Endothelial cell of umbilical vein (primary cell): ENCODE measurements at regions not wholly inside any gene's neighbourhood (a gene's known extent, or its start where the extent isn't known, plus 50 kb on each side); places are given as distances from the start of the nearest gene placed in this dataset.

Experiments
- BruUV-seq: library from RNA; stranded (reverse); fragments of 400-500 nt; replicated peaks from 2 replicates; lab custom pipeline; 2021; lab: Mats Ljungman, UMichigan
- CTCF ChIA-PET: fragments of 300-600, 350-600 bp; sonication (Branson Sonifier 250); formaldehyde crosslinking; loops from one replicate; lab custom pipeline; 2021; ENCODE audit warnings: antibody characterized with exemption, inconsistent platforms; lab: Charles Lee
- POLR2A ChIA-PET: fragments of 300-600, 350-600 bp; sonication (Branson Sonifier 250); formaldehyde crosslinking; loops from one replicate; lab custom pipeline; 2021; ENCODE audit warnings: antibody characterized with exemption, inconsistent platforms; lab: Charles Lee
- DNase-seq: peaks from one replicate; pipeline ENCODE4 v3.0.0-alpha.2; 2011; ENCODE audit warnings: low read depth, low spot score
- FAIRE-seq: peaks from 2 replicates; lab custom pipeline; 2011; peaks lifted over from hg19 to GRCh38; lab: Jason Lieb, UNC
- H2AFZ ChIP-seq: 2 replicates; pipeline ENCODE4 v1.6.0; 2012; ENCODE audit warnings: low read depth, low read length, control low read depth, inconsistent platforms
- H3K27ac ChIP-seq: 2 replicates; pipeline ENCODE4 v1.5.1; 2011; ENCODE audit warnings: low read depth, mild to moderate bottlenecking, control low read depth, low read length, moderate library complexity; ENCODE audit not compliant: insufficient read depth
- H3K27me3 ChIP-seq, 2 experiments: 2 replicates each; pipeline versions ENCODE4 v1.6.0 to v1.6.1; 2011; ENCODE audit warnings: low read length in 2 of 2, mixed read lengths in 1 of 2; ENCODE audit not compliant: control insufficient read depth in 2 of 2, insufficient read depth in 2 of 2
- H3K36me3 ChIP-seq, 2 experiments: 2 replicates in 1 of 2; 3 replicates in 1 of 2; pipeline ENCODE4 v1.5.1; 2011; ENCODE audit warnings: low read length in 2 of 2, mild to moderate bottlenecking in 1 of 2, moderate library complexity in 1 of 2; ENCODE audit not compliant: control insufficient read depth in 2 of 2, insufficient read depth in 2 of 2; ENCODE audit errors: extremely low read depth in 1 of 2
- H3K4me1 ChIP-seq: 3 replicates; pipeline ENCODE4 v1.5.1; 2011; ENCODE audit warnings: mild to moderate bottlenecking, low read length; ENCODE audit not compliant: control insufficient read depth, insufficient read depth; ENCODE audit errors: extremely low read depth
- H3K4me2 ChIP-seq: 2 replicates; pipeline ENCODE4 v1.6.1; 2011; ENCODE audit warnings: low read length, control low read depth, mixed read lengths; ENCODE audit not compliant: insufficient read depth
- H3K4me3 ChIP-seq, 3 experiments: fragments of 200-600 bp in 1 of 3; sonication (generic), shearing (Covaris generic) in 1 of 3; replicated peaks in 1 of 3; 2 replicates each; pipeline ENCODE4 v1.5.1; 2011 to 2016; ENCODE audit warnings: control low read depth in 3 of 3, low read length in 3 of 3, mild to moderate bottlenecking in 2 of 3, inconsistent platforms in 1 of 3, low read depth in 1 of 3, moderate library complexity in 1 of 3; ENCODE audit not compliant: insufficient read depth in 1 of 3
- H3K79me2 ChIP-seq: 2 replicates; pipeline ENCODE4 v1.6.0; 2012; ENCODE audit warnings: low read length, inconsistent platforms; ENCODE audit not compliant: control insufficient read depth, insufficient read depth
- H3K9ac ChIP-seq: replicated peaks from 2 replicates; pipeline ENCODE3; 2011; ENCODE audit warnings: low read length, control low read depth; ENCODE audit not compliant: insufficient read depth; ENCODE audit errors: extremely low read depth
- H3K9me1 ChIP-seq: replicated peaks from 3 replicates; pipeline ENCODE4 v1.6.0; 2011; ENCODE audit warnings: mild to moderate bottlenecking, low read length; ENCODE audit not compliant: control insufficient read depth, insufficient read depth; ENCODE audit errors: extremely low read depth
- H3K9me3 ChIP-seq: replicated peaks from 2 replicates; pipeline ENCODE4 v1.5.1; 2012; ENCODE audit warnings: low read length, inconsistent platforms; ENCODE audit not compliant: control insufficient read depth, insufficient read depth
- H4K20me1 ChIP-seq: replicated peaks from 2 replicates; pipeline ENCODE3; 2011; ENCODE audit warnings: mild to moderate bottlenecking, low read length; ENCODE audit not compliant: control insufficient read depth, insufficient read depth; ENCODE audit errors: extremely low read depth
- CTCF ChIP-seq, 2 donors: IDR thresholded peaks; 1 replicate in 1 of 2; 2 replicates in 1 of 2; pipeline ENCODE4 v1.5.1; 2011; ENCODE audit warnings: low read length in 2 of 2, mild to moderate bottlenecking in 2 of 2, moderate library complexity in 2 of 2, control low read depth in 1 of 2, inconsistent platforms in 1 of 2, low read depth in 1 of 2; ENCODE audit not compliant: insufficient read depth in 1 of 2; ENCODE audit errors: extremely low read depth in 1 of 2
- EZH2 ChIP-seq: IDR thresholded peaks from 2 replicates; pipeline ENCODE4 v1.6.1; 2012; ENCODE audit warnings: borderline replicate concordance, low read depth, mild to moderate bottlenecking, moderate library complexity, low read length, inconsistent platforms; ENCODE audit not compliant: severe bottlenecking
- FOS ChIP-seq: IDR thresholded peaks from 2 replicates; pipeline ENCODE4 v1.6.1; 2011; ENCODE audit warnings: mild to moderate bottlenecking, low read length, moderate library complexity, borderline replicate concordance; ENCODE audit not compliant: insufficient read depth
- GATA2 ChIP-seq: IDR thresholded peaks from 2 replicates; pipeline ENCODE4 v1.7.0; 2011; ENCODE audit warnings: low read depth, mild to moderate bottlenecking, moderate library complexity, mixed read lengths, low read length; ENCODE audit not compliant: insufficient read length, insufficient read depth
- JUN ChIP-seq: IDR thresholded peaks from 2 replicates; pipeline ENCODE4 v1.6.1; 2011; ENCODE audit warnings: borderline replicate concordance, low read depth; ENCODE audit not compliant: insufficient read length, insufficient read depth
- MYC ChIP-seq: IDR thresholded peaks from one replicate; pipeline ENCODE4 v1.6.1; 2011; ENCODE audit warnings: mild to moderate bottlenecking, low read depth, low read length
- POLR2A ChIP-seq: IDR thresholded peaks from 2 replicates; pipeline ENCODE4 v1.6.1; 2012; ENCODE audit warnings: low read depth, mild to moderate bottlenecking, control low read depth, low read length
- POLR2AphosphoS5 ChIP-seq: IDR thresholded peaks from 2 replicates; pipeline ENCODE4 v1.6.1; 2012; ENCODE audit warnings: low read depth, mild to moderate bottlenecking, control low read depth, low read length, moderate library complexity; ENCODE audit not compliant: insufficient read depth
- dilution Hi-C: fragments of 300-500 bp; cut with MboI; formaldehyde crosslinking; loops from one replicate; pipeline ENCODE4 v1.15.0; 2019; ENCODE audit warnings: low sequenced_read_pairs; ENCODE audit not compliant: extremely low pct_ligation_motif_present
- intact Hi-C: fragments of 100-400 bp; cut with micrococcal nuclease; formaldehyde crosslinking; loops from one replicate; pipeline ENCODE4 v1.10.0; 2022
- TF ChIP-seq, protein P1 (sequence below): IDR thresholded peaks from 2 replicates; pipeline ENCODE4 v1.6.1; 2011; ENCODE audit not compliant: insufficient read depth, insufficient read length

DNA sequence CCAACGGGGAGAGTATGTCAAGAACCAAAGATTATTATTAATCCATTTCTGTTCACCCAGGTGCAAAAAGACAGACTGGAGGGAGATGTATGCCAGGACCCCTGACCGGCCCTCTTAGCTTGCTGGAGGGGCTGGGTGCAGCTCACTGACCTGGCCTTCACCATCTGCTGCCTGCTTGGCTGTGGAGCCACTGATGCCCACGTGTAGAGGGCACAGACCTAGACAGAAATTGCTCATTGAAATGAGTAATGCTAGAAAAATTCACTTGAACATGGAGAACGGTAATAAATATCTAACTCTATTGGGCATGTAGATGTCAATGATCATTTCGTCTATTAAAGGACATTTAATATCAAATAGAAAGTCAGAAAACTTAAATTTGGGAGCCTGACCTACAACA lies 58.8 kb upstream of the ERCC6L2 start:
- Histone ChIP-seq H3K9ac (no peak overlapping the region), H3K36me3 (no peaks in the 10 kb centered on the region), H3K79me2 (no peaks in the 10 kb centered on the region), H3K4me2 (no peak overlapping the region), H3K27ac (no peak overlapping the region), H4K20me1 (no peaks in the 10 kb centered on the region), H2AFZ (no peak overlapping the region), H3K9me3 (no peaks in the 10 kb centered on the region), H3K4me3 (no peak overlapping the region), H3K4me1 (peaks cover 10% of the 10 kb centered on the region), H3K9me1 (no peaks in the 10 kb centered on the region), H3K27me3 (no peaks in the 10 kb centered on the region)
- FAIRE-seq (no peak), DNase-seq (no peak)
- dilution Hi-C loops: no loop called here
- intact Hi-C loops: loop anchor here (1.0 kb wide), 1 partner anchor 14 kb away; no protein-coding TSS in a partner anchor
- CTCF ChIA-PET: no interaction called here
- POLR2A ChIA-PET: no interaction called here
- TF ChIP-seq JUN (no peak), POLR2A (no peak), POLR2AphosphoS5 (no peak), CTCF (IDR thresholded peaks at IDR 0.05; ENCODE audit: extremely low read depth in 1 of 2, insufficient read depth in 1 of 2, low read depth in 1 of 2, low read length in 2 of 2) (no peak), FOS (no peak), MYC (no peak), GATA2 (no peak), EZH2 (no peak)
- TF ChIP-seq, protein P1, sequence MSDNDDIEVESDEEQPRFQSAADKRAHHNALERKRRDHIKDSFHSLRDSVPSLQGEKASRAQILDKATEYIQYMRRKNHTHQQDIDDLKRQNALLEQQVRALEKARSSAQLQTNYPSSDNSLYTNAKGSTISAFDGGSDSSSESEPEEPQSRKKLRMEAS: no peak
- BruUV-seq: no TSS peak
